ENCODE measurements at regions not wholly inside any gene's neighbourhood (a gene's known extent, or its start where the extent isn't known, plus 50 kb on each side); places are given as distances from the start of the nearest gene placed in this dataset.

DNA sequence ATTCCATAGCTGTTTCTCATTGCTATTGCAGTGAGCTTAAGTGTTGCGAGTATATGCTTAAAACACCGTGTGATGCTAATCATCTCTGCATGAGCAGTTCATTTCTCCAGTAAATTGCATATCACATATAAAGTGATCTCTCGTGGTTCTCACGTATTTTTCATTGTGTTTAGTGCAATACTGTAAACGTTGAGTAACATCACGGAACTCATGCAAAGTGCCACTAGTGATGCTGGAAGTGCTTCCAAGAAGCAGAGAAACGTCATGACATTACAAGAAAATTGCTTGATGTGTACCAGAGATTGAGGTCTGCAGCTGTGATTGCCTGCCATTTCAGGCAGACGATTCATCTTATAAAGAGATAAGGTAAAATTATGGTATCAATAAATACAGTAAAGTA lies 830.4 kb downstream of the GRIK2 start:
- DNase-seq (ENCODE audit: low spot score) (no peak), ATAC-seq (no peak)
- no peaks in the 10 kb centered on the region for H3K36me3 Mint-ChIP-seq
- ChIA-PET CTCF (no interaction called here), POLR2A (no interaction called here)
- H3K27ac Mint-ChIP-seq: no peak overlapping the region
- peaks cover 10% of the 10 kb centered on the region for H3K4me1 Mint-ChIP-seq
- H3K9me3 Mint-ChIP-seq: no peaks in the 10 kb centered on the region
- TF ChIP-seq HMGXB4 (CRISPR knock-in tag; IDR thresholded peaks at IDR 0.05) (no peak), ETV6 (CRISPR knock-in tag; IDR thresholded peaks at IDR 0.05) (no peak), ZNF263 (CRISPR knock-in tag; IDR thresholded peaks at IDR 0.05; ENCODE audit: low read depth) (no peak), KAT7 (CRISPR knock-in tag; IDR thresholded peaks at IDR 0.05; ENCODE audit: borderline replicate concordance) (no peak), GTF2I (CRISPR knock-in tag; conservative IDR thresholded peaks at IDR 0.05) (no peak), ESRRA (CRISPR knock-in tag; IDR thresholded peaks at IDR 0.05; ENCODE audit: borderline replicate concordance) (no peak)
- TF ChIP-seq, protein P1, sequence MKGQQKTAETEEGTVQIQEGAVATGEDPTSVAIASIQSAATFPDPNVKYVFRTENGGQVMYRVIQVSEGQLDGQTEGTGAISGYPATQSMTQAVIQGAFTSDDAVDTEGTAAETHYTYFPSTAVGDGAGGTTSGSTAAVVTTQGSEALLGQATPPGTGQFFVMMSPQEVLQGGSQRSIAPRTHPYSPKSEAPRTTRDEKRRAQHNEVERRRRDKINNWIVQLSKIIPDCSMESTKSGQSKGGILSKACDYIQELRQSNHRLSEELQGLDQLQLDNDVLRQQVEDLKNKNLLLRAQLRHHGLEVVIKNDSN (CRISPR knock-in tag; IDR thresholded peaks at IDR 0.05): no peak
- TF ChIP-seq, protein P2, sequence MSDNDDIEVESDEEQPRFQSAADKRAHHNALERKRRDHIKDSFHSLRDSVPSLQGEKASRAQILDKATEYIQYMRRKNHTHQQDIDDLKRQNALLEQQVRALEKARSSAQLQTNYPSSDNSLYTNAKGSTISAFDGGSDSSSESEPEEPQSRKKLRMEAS (CRISPR knock-in tag; IDR thresholded peaks at IDR 0.05): no peak
- no peak overlapping the region for H3K4me3 Mint-ChIP-seq
- H3K27me3 Mint-ChIP-seq (ENCODE audit: low read depth): no peaks in the 10 kb centered on the region

- no peaks in the 10 kb centered on the region for H3K36me3 Mint-ChIP-seq
- TF ChIP-seq ESRRA (CRISPR knock-in tag; IDR thresholded peaks at IDR 0.05; ENCODE audit: borderline replicate concordance) (no peak), CREM (CRISPR knock-in tag; IDR thresholded peaks at IDR 0.05) (no peak), ZBTB21 (CRISPR knock-in tag; IDR thresholded peaks at IDR 0.05; ENCODE audit: borderline replicate concordance) (no peak), NFE2L1 (CRISPR knock-in tag; IDR thresholded peaks at IDR 0.05) (no peak), PRDM15 (CRISPR knock-in tag; IDR thresholded peaks at IDR 0.05) (no peak), ZNF396 (CRISPR knock-in tag; IDR thresholded peaks at IDR 0.05; ENCODE audit: borderline replicate concordance) (no peak), ZNF416 (CRISPR knock-in tag; IDR thresholded peaks at IDR 0.05) (no peak), CREB1 (CRISPR knock-in tag; IDR thresholded peaks at IDR 0.05) (no peak), ZNF138 (CRISPR knock-in tag; conservative IDR thresholded peaks at IDR 0.05) (no peak)
- H3K4me1 Mint-ChIP-seq: peaks cover 16% of the 10 kb centered on the region
- peak; percentile 83 for ATAC-seq
- ChIA-PET POLR2A (no interaction called here), CTCF (no interaction called here)
- no peaks in the 10 kb centered on the region for H3K27me3 Mint-ChIP-seq (ENCODE audit: low read depth)
- no peak overlapping the region for H3K4me3 Mint-ChIP-seq
- H3K27ac Mint-ChIP-seq: peak overlapping the region; percentile 23; the same call in 1 of the 2 replicates
- DNase-seq (ENCODE audit: low spot score): no peak
- peaks cover 11% of the 10 kb centered on the region; the same call in 1 of the 2 replicates for H3K9me3 Mint-ChIP-seq
Observed at GRCh38 chr6:102229271-102229670, 835.8 kb downstream of the GRIK2 start.
